Activated T-helper 17 cell treated with anti-CD3 and anti-CD28 coated beads, Interleukin-2, amount 50 U/mL, for 72 hours (primary cell): ENCODE measurements at regions not wholly inside any gene's neighbourhood (a gene's known extent, or its start where the extent isn't known, plus 50 kb on each side); places are given as distances from the start of the nearest gene placed in this dataset.
"Not testable (repeated sequence)": the region's sequence is repeated elsewhere in the genome, so short reads cannot be mapped to it uniquely, and the experiment has no call there.

Experiments used
- ATAC-seq: fragments of 150-1000 bp; cut with Tn5 transposase; replicated peaks from 2 replicates; pipeline ENCODE4 v1.10.0; 2021; ENCODE audit warnings: mild to moderate bottlenecking, moderate library complexity
- H3K27ac Mint-ChIP-seq: one replicate; pipeline ENCODE4 v1.8.0; 2022; ENCODE audit warnings: mixed read lengths
- H3K27me3 Mint-ChIP-seq: one replicate; pipeline ENCODE4 v1.8.0; 2022; ENCODE audit warnings: mixed read lengths
- H3K36me3 Mint-ChIP-seq: one replicate; pipeline ENCODE4 v1.8.0; 2022; ENCODE audit warnings: low read depth, mild to moderate bottlenecking, mixed read lengths
- H3K4me1 Mint-ChIP-seq: one replicate; pipeline ENCODE4 v1.8.0; 2022; ENCODE audit warnings: mixed read lengths
- H3K4me3 Mint-ChIP-seq: one replicate; pipeline ENCODE4 v1.8.0; 2022; ENCODE audit warnings: mild to moderate bottlenecking, mixed read lengths
- H3K9me3 Mint-ChIP-seq: one replicate; pipeline ENCODE4 v1.8.0; 2022; ENCODE audit warnings: mixed read lengths

DNA sequence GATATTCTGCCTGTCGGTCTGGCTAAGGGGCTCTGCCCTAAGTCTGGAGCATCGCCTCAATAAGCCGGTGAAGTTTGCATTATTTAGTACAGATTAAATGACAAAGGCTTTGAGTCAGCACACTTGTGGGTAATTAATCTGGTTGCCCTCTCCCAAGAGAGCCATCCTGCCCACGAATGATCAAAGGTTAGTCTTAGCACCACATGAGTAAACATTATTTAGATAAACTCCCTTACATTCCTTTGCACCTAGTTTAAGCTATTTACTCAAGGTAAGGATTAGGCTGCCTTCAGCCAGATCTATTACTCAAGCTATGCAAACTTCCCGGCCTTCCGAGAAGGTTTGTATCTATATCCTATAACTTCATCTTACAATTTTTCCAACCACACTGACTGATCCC lies 572.1 kb downstream of the CHSY3 start:
- Mint-ChIP-seq H3K4me3 (no peak overlapping the region), H3K9me3 (peaks cover 8% of the 10 kb centered on the region), H3K4me1 (no peaks in the 10 kb centered on the region), H3K27ac (no peak overlapping the region), H3K27me3 (no peaks in the 10 kb centered on the region), H3K36me3 (no peaks in the 10 kb centered on the region)
- no peak for ATAC-seq

DNA sequence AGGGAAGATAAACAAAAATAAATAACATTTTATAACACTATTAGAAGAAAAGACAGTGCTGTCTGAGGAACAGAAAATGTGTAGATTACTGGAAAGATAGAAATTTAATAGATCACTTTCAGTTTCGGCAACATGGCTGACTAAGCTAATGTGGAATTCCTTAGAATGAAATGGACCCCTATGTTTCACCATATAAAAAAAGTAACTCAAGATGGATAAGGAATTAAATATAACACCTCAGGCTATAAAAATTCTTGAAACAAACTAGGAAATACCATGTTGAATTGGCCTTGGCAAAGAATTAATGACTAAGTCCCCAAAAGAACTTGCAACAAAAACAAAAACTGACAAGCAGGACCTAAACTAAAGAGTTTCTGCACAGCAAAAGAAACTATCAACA lies 558.3 kb downstream of the CHSY3 start:
- no peak overlapping the region for H3K4me3 Mint-ChIP-seq
- H3K4me1 Mint-ChIP-seq = no peaks in the 10 kb centered on the region
- H3K27me3 Mint-ChIP-seq = no peaks in the 10 kb centered on the region
- H3K36me3 Mint-ChIP-seq = no peaks in the 10 kb centered on the region
- peaks cover 4% of the 10 kb centered on the region for H3K9me3 Mint-ChIP-seq
- no peak overlapping the region for H3K27ac Mint-ChIP-seq
- no peak for ATAC-seq

DNA sequence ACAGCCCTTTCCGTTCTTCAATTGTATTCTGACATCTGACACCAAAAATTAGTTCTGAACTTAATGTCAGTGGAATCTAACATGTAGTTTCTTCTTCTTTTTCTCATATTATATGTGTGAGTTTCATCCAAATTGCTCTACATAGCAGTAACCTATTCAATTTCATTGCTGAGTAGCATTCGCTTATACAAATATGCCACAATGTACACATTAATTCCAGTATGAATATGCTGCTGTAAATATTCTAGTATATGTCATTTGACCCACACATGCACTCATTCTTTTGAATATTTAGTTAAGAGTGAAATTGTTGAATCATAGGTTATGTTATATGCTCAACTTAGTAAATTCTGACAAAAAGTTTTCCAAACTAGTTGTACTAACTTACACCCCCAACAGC lies 550.9 kb downstream of the CHSY3 start:
- H3K27ac Mint-ChIP-seq = no peak overlapping the region
- H3K4me3 Mint-ChIP-seq = no peak overlapping the region
- H3K9me3 Mint-ChIP-seq = peaks cover 5% of the 10 kb centered on the region
- no peak for ATAC-seq
- H3K4me1 Mint-ChIP-seq = no peaks in the 10 kb centered on the region
- no peaks in the 10 kb centered on the region for H3K36me3 Mint-ChIP-seq
- no peaks in the 10 kb centered on the region for H3K27me3 Mint-ChIP-seq

DNA sequence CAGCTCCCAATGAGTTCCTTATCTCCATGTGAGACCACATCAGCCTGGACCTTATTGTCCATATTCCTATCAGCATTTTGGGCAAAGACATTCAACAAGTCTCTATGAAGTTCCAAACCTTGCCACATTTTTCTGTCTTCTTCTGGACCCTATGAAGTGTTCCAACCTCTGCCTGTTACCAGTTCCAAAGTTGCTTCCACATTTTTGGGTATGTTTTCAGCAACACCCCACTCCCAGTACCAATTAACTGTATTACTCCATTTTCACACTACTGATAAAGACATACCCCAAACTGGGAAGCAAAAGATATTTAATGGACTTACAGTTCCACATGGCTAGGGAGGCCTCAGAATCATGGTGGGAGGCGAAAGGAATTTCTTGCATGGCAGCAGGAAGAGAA lies 548.5 kb downstream of the CHSY3 start:
- Mint-ChIP-seq H3K27ac (no peak overlapping the region), H3K4me3 (no peak overlapping the region), H3K4me1 (no peaks in the 10 kb centered on the region), H3K27me3 (no peaks in the 10 kb centered on the region), H3K9me3 (peaks cover 5% of the 10 kb centered on the region), H3K36me3 (no peaks in the 10 kb centered on the region)
- ATAC-seq = no peak

DNA sequence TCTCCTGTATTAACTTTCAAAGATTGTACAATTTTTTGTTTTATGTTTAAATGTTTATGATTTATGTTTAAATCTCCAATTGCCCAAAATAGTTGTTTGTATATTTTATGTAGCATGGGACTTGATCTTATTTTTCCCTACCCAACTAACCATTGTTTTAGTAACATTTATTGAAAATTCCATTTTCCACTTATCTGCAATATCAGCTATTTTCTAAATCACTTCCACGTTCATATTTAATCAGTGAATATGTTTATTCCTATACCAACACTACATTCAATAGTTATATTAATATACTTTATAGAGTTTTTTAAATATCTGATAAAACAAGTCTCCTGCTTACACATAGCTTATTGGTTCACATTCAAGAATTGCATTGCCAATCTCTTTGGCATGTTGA lies 532.2 kb downstream of the CHSY3 start:
- Mint-ChIP-seq H3K4me3 (no peak overlapping the region), H3K27ac (no peak overlapping the region), H3K9me3 (peaks cover 9% of the 10 kb centered on the region), H3K27me3 (no peaks in the 10 kb centered on the region), H3K4me1 (no peaks in the 10 kb centered on the region), H3K36me3 (no peaks in the 10 kb centered on the region)
- no peak for ATAC-seq

DNA sequence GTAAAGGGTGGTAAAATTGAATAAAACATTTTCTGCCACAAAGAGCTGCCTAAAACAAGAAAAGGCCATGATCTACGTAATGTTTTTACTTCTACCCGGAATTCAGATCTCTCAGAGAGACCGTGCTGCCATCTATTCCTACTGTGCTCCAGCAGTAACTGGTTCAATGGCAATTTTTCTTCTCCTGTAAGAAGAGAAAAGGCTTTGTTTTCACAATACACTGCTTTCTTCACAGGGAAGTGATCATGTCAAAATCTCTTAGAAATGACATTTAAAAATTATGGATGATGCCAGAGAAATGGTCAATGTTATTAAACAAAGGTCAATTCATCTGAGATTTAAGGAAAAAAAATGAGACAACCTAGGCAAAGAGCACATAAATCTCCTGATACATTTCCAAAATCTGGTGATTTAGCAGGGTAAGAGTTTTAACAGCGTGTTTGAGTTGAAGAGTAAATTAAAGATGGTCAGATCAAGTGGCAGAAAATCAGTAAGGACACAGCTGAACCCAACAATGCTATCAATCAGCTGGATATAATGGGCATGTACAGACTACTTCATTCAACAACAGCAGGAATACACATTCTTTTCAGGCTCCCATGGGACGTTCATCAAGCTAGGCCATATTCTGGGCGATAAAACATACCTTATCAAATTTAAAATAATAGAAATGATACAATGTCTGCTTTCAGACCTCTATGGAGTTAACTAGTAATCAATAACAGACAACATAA lies 523.1 kb downstream of the CHSY3 start:
- no peak for ATAC-seq
- Mint-ChIP-seq H3K27ac (no peak overlapping the region), H3K4me3 (no peak overlapping the region), H3K4me1 (no peaks in the 10 kb centered on the region), H3K9me3 (no peaks in the 10 kb centered on the region), H3K36me3 (no peaks in the 10 kb centered on the region), H3K27me3 (no peaks in the 10 kb centered on the region)

DNA sequence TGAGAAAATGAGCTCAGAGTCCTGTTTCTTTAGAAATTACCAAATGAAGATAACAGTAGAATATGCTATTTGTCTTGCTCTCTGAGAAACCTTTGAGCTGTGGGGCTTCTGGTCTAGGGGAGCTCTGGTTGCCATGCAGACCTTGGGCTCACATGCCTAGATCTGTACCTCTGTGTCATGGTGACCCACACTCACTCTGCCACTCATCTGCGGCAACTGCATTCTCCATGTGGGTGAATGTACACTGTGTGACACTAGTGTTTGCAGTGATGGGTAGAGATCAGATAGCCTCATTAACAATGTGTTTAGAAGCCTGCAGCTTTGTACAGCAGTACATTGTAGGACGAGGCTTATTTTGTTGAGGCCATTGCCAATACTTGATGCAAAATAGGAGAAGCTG lies 521.2 kb downstream of the CHSY3 start:
- no peaks in the 10 kb centered on the region for H3K36me3 Mint-ChIP-seq
- no peaks in the 10 kb centered on the region for H3K9me3 Mint-ChIP-seq
- H3K4me1 Mint-ChIP-seq = no peaks in the 10 kb centered on the region
- H3K27me3 Mint-ChIP-seq = peaks cover 3% of the 10 kb centered on the region
- no peak overlapping the region for H3K27ac Mint-ChIP-seq
- no peak overlapping the region for H3K4me3 Mint-ChIP-seq
- ATAC-seq = no peak

DNA sequence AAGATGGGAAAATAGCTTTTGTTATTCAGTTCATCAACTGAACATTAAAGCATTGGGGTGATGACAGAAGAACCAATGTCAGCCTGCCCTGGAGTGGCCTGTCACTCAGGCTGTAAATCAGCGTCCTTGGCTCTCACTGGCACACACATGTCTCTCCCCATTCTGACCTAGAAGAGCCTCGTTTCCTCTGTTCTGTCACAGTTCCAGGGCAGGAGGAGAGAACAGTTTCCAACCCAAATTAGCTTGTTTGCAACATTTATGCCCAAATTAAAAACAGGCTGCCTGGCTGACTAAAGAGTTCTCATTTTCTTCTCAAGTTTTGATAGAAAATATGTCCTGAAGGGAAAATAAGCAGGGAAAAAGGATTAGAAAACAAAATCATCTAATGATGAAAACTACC lies 520.1 kb downstream of the CHSY3 start:
- Mint-ChIP-seq H3K27me3 (peaks cover 3% of the 10 kb centered on the region), H3K27ac (no peak overlapping the region), H3K36me3 (no peaks in the 10 kb centered on the region), H3K4me1 (no peaks in the 10 kb centered on the region), H3K9me3 (no peaks in the 10 kb centered on the region), H3K4me3 (no peak overlapping the region)
- ATAC-seq = no peak

DNA sequence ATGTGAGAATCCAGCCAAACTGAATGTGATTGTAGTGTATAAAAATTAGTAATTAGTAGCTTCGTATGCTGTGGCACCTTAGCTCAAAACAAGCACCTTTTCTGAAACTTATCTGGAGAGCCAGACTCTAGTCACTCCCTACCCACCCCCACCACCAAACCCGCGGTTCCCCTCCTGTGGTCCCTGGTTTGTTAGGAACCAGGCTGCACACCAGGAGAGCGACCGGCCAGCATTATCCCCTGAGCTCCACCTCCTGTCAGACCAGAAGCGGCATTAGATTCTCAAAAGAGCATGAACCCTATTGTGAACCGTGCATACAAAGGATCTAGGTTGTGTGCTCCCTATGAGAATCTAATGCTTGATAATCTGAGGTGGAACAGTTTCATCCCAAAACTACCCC lies 498.6 kb downstream of the CHSY3 start:
- no peaks in the 10 kb centered on the region for H3K4me1 Mint-ChIP-seq
- H3K9me3 Mint-ChIP-seq = no peaks in the 10 kb centered on the region
- no peak overlapping the region for H3K4me3 Mint-ChIP-seq
- no peak overlapping the region for H3K27ac Mint-ChIP-seq
- H3K36me3 Mint-ChIP-seq = no peaks in the 10 kb centered on the region
- ATAC-seq = no peak
- H3K27me3 Mint-ChIP-seq = no peaks in the 10 kb centered on the region

DNA sequence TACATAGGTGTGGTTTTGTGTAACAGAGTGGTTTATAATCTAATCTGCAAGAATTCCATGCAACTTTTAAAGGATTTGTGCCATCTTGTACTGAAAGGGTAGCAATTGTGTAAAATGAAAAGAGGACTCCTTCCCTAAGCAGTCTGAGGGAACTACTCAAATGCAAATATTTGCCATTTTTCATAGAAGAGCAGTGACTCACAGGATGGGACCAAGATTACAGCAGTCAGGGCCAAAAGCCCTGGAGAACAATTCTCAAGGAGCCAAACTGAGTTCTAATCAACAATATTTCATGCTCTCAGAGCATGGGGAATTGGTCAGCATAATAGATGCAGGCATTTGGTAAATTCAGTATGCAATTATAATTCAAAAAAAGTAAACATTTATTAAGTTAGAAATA lies 495.8 kb downstream of the CHSY3 start:
- H3K27ac Mint-ChIP-seq = no peak overlapping the region
- no peaks in the 10 kb centered on the region for H3K4me1 Mint-ChIP-seq
- no peak overlapping the region for H3K4me3 Mint-ChIP-seq
- H3K9me3 Mint-ChIP-seq = no peaks in the 10 kb centered on the region
- no peaks in the 10 kb centered on the region for H3K27me3 Mint-ChIP-seq
- no peaks in the 10 kb centered on the region for H3K36me3 Mint-ChIP-seq
- no peak for ATAC-seq

DNA sequence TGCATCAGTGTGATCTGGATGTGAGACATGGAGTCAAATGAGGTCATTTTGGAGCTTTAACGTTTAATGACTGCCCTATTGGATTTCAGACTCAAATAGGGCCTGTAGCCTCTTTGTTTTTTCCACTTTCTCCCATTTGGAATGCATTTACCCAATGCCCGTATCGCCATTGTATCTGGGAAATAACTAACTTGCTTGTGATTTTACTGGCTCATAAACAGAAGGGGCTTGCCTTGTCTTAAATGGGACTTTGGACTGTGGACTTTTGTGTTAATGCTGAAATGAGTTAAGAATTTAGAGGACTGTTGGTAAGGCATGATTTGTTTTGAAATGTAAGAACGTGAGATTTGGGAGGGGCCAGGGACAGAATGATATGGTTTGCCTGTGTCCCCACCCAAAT lies 494.6 kb downstream of the CHSY3 start:
- Mint-ChIP-seq H3K4me1 (no peaks in the 10 kb centered on the region), H3K27me3 (no peaks in the 10 kb centered on the region), H3K4me3 (no peak overlapping the region), H3K9me3 (no peaks in the 10 kb centered on the region), H3K36me3 (no peaks in the 10 kb centered on the region), H3K27ac (no peak overlapping the region)
- no peak for ATAC-seq

DNA sequence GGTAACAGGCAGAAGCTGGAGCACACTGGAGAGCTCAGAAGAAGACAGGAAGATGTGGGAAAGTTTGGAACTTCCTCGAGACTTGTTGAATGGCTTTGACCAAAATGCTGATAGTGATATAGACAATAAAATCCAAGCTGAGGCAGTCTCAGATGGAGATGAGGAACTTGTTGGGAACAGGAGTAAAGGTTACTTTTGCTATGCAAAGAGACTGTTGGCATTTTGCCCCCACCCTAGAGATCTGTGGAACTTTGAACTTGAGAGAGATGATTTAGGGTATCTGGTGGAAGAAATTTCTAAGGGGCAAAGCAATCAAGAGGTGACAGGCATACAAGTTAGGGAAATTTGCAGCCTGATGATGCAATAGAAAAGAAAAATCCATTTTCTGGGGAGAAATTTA lies 493.5 kb downstream of the CHSY3 start:
- H3K27me3 Mint-ChIP-seq, H3K4me3 Mint-ChIP-seq, H3K27ac Mint-ChIP-seq, H3K4me1 Mint-ChIP-seq, ATAC-seq, H3K36me3 Mint-ChIP-seq, H3K9me3 Mint-ChIP-seq: not testable (repeated sequence)

DNA sequence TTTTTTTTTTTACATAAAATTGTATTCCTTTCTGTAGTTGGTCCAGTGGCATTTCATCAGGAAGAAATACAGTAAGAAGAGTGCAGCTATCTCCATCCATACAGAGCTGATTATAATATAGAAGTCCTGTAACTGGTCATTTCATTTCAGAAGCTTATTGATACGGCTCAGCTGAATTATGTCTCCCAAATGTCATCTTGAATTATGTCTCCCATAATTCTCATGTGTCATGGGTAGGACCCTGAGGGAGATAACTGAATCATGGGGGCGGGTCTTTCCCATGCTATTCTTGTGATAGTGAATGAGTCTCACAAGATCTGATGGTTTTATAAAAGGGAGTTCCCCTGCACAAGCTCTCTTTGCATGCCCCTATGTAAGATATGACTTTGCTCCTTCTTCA lies 492.9 kb downstream of the CHSY3 start:
- ATAC-seq = no peak
- no peaks in the 10 kb centered on the region for H3K9me3 Mint-ChIP-seq
- H3K36me3 Mint-ChIP-seq = no peaks in the 10 kb centered on the region
- no peak overlapping the region for H3K27ac Mint-ChIP-seq
- no peaks in the 10 kb centered on the region for H3K27me3 Mint-ChIP-seq
- no peak overlapping the region for H3K4me3 Mint-ChIP-seq
- no peaks in the 10 kb centered on the region for H3K4me1 Mint-ChIP-seq

DNA sequence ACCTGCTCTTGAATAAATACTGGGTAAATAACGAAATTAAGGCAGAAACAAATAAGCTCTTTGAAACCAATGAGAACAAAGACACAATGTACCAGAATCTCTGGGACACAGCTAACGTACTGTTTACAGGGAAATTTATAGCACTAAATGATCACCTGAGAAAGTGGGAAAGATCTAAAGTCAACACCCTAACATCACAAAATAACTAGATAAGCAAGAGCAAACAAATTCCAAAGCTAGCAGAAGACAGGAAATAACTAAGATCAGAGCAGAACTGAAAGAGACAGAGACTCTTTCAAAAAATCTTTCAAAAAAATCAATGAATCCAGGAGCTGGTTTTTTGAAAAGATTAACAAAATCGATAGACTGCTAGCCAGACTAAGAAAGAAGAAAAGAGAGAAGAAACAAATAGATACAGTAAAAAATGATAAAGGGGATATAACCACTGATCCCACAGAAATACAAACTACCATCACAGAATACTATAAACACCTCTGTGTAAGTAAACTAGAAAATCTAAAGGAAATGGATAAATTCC lies 487.5 kb downstream of the CHSY3 start:
- not testable (repeated sequence) for H3K9me3 Mint-ChIP-seq, H3K4me1 Mint-ChIP-seq, H3K27ac Mint-ChIP-seq, H3K27me3 Mint-ChIP-seq, H3K36me3 Mint-ChIP-seq, H3K4me3 Mint-ChIP-seq, ATAC-seq

DNA sequence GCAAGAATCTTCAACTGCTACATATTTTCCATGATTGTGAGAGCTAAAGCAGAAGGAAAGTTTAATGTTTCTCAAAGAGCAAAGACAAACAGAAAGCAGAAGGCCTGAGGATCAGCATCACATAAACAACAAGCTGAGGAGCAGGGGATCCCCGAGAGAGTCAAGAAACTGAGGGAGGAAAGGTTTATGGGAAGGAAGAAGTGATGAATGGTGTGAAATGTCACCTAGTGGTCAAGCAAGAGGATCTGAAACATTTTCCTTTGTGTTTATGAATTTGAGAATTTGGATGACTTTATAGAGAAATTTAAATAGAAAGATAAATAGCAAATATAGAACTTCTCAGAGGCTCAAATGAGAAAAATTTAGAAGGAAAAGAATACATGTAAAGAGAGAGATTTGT lies 481.9 kb downstream of the CHSY3 start:
- no peak overlapping the region for H3K4me3 Mint-ChIP-seq
- no peaks in the 10 kb centered on the region for H3K36me3 Mint-ChIP-seq
- H3K27ac Mint-ChIP-seq = no peak overlapping the region
- no peaks in the 10 kb centered on the region for H3K4me1 Mint-ChIP-seq
- no peak for ATAC-seq
- H3K27me3 Mint-ChIP-seq = no peaks in the 10 kb centered on the region
- H3K9me3 Mint-ChIP-seq = no peaks in the 10 kb centered on the region

DNA sequence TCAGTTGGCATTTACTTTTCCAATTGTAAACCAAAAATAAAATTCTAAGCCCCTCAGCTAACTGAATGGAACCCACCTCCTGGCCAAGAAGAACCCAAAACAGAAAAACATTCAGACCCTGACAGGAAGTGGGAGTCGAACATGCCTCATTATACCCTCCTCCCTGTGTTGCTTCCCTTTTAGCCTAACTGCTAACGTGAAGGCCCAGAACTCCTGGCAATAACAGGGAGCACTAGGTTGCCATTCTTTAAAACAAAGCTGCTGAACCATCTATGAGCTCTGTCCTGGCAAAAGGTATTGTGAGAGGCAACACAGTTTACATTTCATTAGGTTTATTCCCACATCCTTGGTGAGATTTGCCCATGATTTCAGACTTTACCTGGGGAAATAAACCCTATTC lies 481.4 kb downstream of the CHSY3 start:
- no peak overlapping the region for H3K4me3 Mint-ChIP-seq
- H3K4me1 Mint-ChIP-seq = no peaks in the 10 kb centered on the region
- ATAC-seq = no peak
- H3K27ac Mint-ChIP-seq = no peak overlapping the region
- no peaks in the 10 kb centered on the region for H3K9me3 Mint-ChIP-seq
- H3K36me3 Mint-ChIP-seq = no peaks in the 10 kb centered on the region
- H3K27me3 Mint-ChIP-seq = no peaks in the 10 kb centered on the region
